ENCODE measurements at regions not wholly inside any gene's neighbourhood (a gene's known extent, or its start where the extent isn't known, plus 50 kb on each side); places are given as distances from the start of the nearest gene placed in this dataset.

- Histone ChIP-seq H3K4me1 (ENCODE audit: control insufficient read depth in 2 of 2, insufficient read depth in 2 of 2, low read length in 2 of 2) (no peaks in the 10 kb centered on the region), H3K27ac (ENCODE audit: low read length in 2 of 2) (no peak overlapping the region), H4K20me1 (ENCODE audit: control insufficient read depth, insufficient read depth, low read length, poor library complexity, severe bottlenecking) (no peaks in the 10 kb centered on the region), H3K4me3 (ENCODE audit: control extremely low read depth in 1 of 5, extremely low read depth in 1 of 5, insufficient read depth in 1 of 5, low read depth in 2 of 5, low read length in 4 of 5) (no peak overlapping the region), H3K36me3 (replicated peaks in 1 of 2; ENCODE audit: control extremely low read depth in 1 of 2, control insufficient read depth in 1 of 2, extremely low read depth in 1 of 2, insufficient read depth in 2 of 2, low read length in 1 of 2) (no peaks in the 10 kb centered on the region), H3K79me2 (ENCODE audit: control insufficient read depth, insufficient read depth, low read length) (no peaks in the 10 kb centered on the region), H2AFZ (ENCODE audit: insufficient read depth, low read depth, low read length, poor library complexity, severe bottlenecking) (no peak overlapping the region), H3K27me3 (replicated peaks in 1 of 4; ENCODE audit: control extremely low read depth in 1 of 4, control insufficient read depth in 3 of 4, insufficient read depth in 4 of 4, low read length in 3 of 4) (no peaks in the 10 kb centered on the region), H3K4me2 (replicated peaks; ENCODE audit: low read depth, low read length, poor library complexity, severe bottlenecking) (no peak overlapping the region), H3K9ac (ENCODE audit: low read length) (no peak overlapping the region), H3K9me3 (ENCODE audit: control extremely low read depth in 1 of 3, control insufficient read depth in 2 of 3, insufficient read depth in 1 of 3, low read length in 2 of 3) (no peaks in the 10 kb centered on the region)
- intact Hi-C loops (cut with micrococcal nuclease): no loop called here
- TF ChIP-seq CTCF (IDR thresholded peaks at IDR 0.05) (no peak), EZH2 (IDR thresholded peaks at IDR 0.05; ENCODE audit: borderline replicate concordance, insufficient read depth, low read depth, low read length, poor library complexity, severe bottlenecking) (no peak)
- H3K27ac Mint-ChIP-seq: no peak overlapping the region
- ChIA-PET POLR2A (no interaction called here), CTCF (no interaction called here)
- peaks cover 3% of the 10 kb centered on the region for H3K9me3 Mint-ChIP-seq (ENCODE audit: insufficient read depth)
- no peaks in the 10 kb centered on the region for H3K4me1 Mint-ChIP-seq
- H3K4me3 Mint-ChIP-seq: no peak overlapping the region
- H3K27me3 Mint-ChIP-seq: no peaks in the 10 kb centered on the region
- no peak for ATAC-seq (ENCODE audit: low read depth)
- no peak for DNase-seq
These were observed 841.9 kb downstream of the VGLL3 start for GRCh38 chr3:86149054-86149453.

GRCh38 chr3:86147119-86147518, 843.8 kb downstream of the VGLL3 start:
- WGBS (ENCODE audit: insufficient coverage): 82% methylated on average over 3 of the region's 5 CpGs
- Mint-ChIP-seq H3K4me3 (no peak overlapping the region), H3K4me1 (no peaks in the 10 kb centered on the region), H3K9me3 (ENCODE audit: insufficient read depth) (peaks cover 3% of the 10 kb centered on the region), H3K27ac (no peak overlapping the region), H3K27me3 (no peaks in the 10 kb centered on the region)
- intact Hi-C loops (cut with micrococcal nuclease): no loop called here
- Histone ChIP-seq H3K36me3 (replicated peaks in 1 of 2; ENCODE audit: control extremely low read depth in 1 of 2, control insufficient read depth in 1 of 2, extremely low read depth in 1 of 2, insufficient read depth in 2 of 2, low read length in 1 of 2) (no peaks in the 10 kb centered on the region), H2AFZ (ENCODE audit: insufficient read depth, low read depth, low read length, poor library complexity, severe bottlenecking) (no peak overlapping the region), H3K9me3 (ENCODE audit: control extremely low read depth in 1 of 3, control insufficient read depth in 2 of 3, insufficient read depth in 1 of 3, low read length in 2 of 3) (no peaks in the 10 kb centered on the region), H3K79me2 (ENCODE audit: control insufficient read depth, insufficient read depth, low read length) (no peaks in the 10 kb centered on the region), H3K4me3 (ENCODE audit: control extremely low read depth in 1 of 5, extremely low read depth in 1 of 5, insufficient read depth in 1 of 5, low read depth in 2 of 5, low read length in 4 of 5) (no peak overlapping the region), H3K4me2 (replicated peaks; ENCODE audit: low read depth, low read length, poor library complexity, severe bottlenecking) (no peak overlapping the region), H3K27me3 (replicated peaks in 1 of 4; ENCODE audit: control extremely low read depth in 1 of 4, control insufficient read depth in 3 of 4, insufficient read depth in 4 of 4, low read length in 3 of 4) (no peaks in the 10 kb centered on the region), H3K27ac (ENCODE audit: low read length in 2 of 2) (no peak overlapping the region), H3K4me1 (ENCODE audit: control insufficient read depth in 2 of 2, insufficient read depth in 2 of 2, low read length in 2 of 2) (no peaks in the 10 kb centered on the region), H4K20me1 (ENCODE audit: control insufficient read depth, insufficient read depth, low read length, poor library complexity, severe bottlenecking) (no peaks in the 10 kb centered on the region), H3K9ac (ENCODE audit: low read length) (no peak overlapping the region)
- TF ChIP-seq EZH2 (IDR thresholded peaks at IDR 0.05; ENCODE audit: borderline replicate concordance, insufficient read depth, low read depth, low read length, poor library complexity, severe bottlenecking) (no peak), CTCF (IDR thresholded peaks at IDR 0.05) (no peak)
- ATAC-seq (ENCODE audit: low read depth) (no peak), DNase-seq (no peak)
- ChIA-PET POLR2A (no interaction called here), CTCF (no interaction called here)
